ENCODE measurements at regions not wholly inside any gene's neighbourhood (a gene's known extent, or its start where the extent isn't known, plus 50 kb on each side); places are given as distances from the start of the nearest gene placed in this dataset.

GRCh38 chr11:91820709-91821108 lies 403.9 kb upstream of the FAT3 start:
- DNase-seq (ENCODE audit: low read depth), result no peak
- TF ChIP-seq CTCF (conservative IDR thresholded peaks at IDR 0.05; ENCODE audit: low read depth, low read length), result no peak
- H3K4me3 ChIP-seq (ENCODE audit: low read depth, low read length), result no peak overlapping the region

GRCh38 chr11:91819777-91820176 lies 404.8 kb upstream of the FAT3 start:
- TF ChIP-seq CTCF (conservative IDR thresholded peaks at IDR 0.05; ENCODE audit: low read depth, low read length), result no peak
- no peak for DNase-seq (ENCODE audit: low read depth)
- H3K4me3 ChIP-seq (ENCODE audit: low read depth, low read length), result no peak overlapping the region

GRCh38 chr11:91819195-91819594 lies 405.4 kb upstream of the FAT3 start:
- no peak overlapping the region for H3K4me3 ChIP-seq (ENCODE audit: low read depth, low read length)
- no peak for TF ChIP-seq CTCF (conservative IDR thresholded peaks at IDR 0.05; ENCODE audit: low read depth, low read length)
- no peak for DNase-seq (ENCODE audit: low read depth)

- TF ChIP-seq CTCF (conservative IDR thresholded peaks at IDR 0.05; ENCODE audit: low read depth, low read length), result no peak
- no peak for DNase-seq (ENCODE audit: low read depth)
Observed at GRCh38 chr11:91817996-91818395, 406.6 kb upstream of the FAT3 start.

GRCh38 chr11:91813263-91813662 lies 411.4 kb upstream of the FAT3 start:
- no peak overlapping the region for H3K4me3 ChIP-seq (ENCODE audit: low read depth, low read length)
- TF ChIP-seq CTCF (conservative IDR thresholded peaks at IDR 0.05; ENCODE audit: low read depth, low read length), result no peak
- DNase-seq (ENCODE audit: low read depth), result no peak

More at GRCh38 chr11:91817996-91818395, 406.6 kb upstream of the FAT3 start:
- H3K4me3 ChIP-seq (ENCODE audit: low read depth, low read length), result no peak overlapping the region

GRCh38 chr11:91810871-91811270 lies 413.7 kb upstream of the FAT3 start:
- no peak overlapping the region for H3K4me3 ChIP-seq (ENCODE audit: low read depth, low read length)
- no peak for DNase-seq (ENCODE audit: low read depth)
- TF ChIP-seq CTCF (conservative IDR thresholded peaks at IDR 0.05; ENCODE audit: low read depth, low read length), result no peak

GRCh38 chr11:91805293-91805692 lies 419.3 kb upstream of the FAT3 start:
- TF ChIP-seq CTCF (conservative IDR thresholded peaks at IDR 0.05; ENCODE audit: low read depth, low read length), result no peak
- no peak overlapping the region for H3K4me3 ChIP-seq (ENCODE audit: low read depth, low read length)

More at GRCh38 chr11:91805293-91805692, 419.3 kb upstream of the FAT3 start:
- no peak for DNase-seq (ENCODE audit: low read depth)
